Suprapubic skin (tissue), 4 donors: ENCODE measurements at regions not wholly inside any gene's neighbourhood (a gene's known extent, or its start where the extent isn't known, plus 50 kb on each side); places are given as distances from the start of the nearest gene placed in this dataset.

Experiments used
- CTCF ChIP-seq, 2 donors: fragments of 200-600 bp in 1 of 2; fragments of 450-650 bp in 1 of 2; sonication (generic) in 1 of 2; IDR thresholded peaks; one replicate each; pipeline ENCODE4 v1.5.1; 2016 to 2019; ENCODE audit warnings: antibody characterized with exemption in 2 of 2, mild to moderate bottlenecking in 1 of 2, moderate library complexity in 1 of 2
- EP300 ChIP-seq: sonication (generic); formaldehyde crosslinking; IDR thresholded peaks from one replicate; pipeline ENCODE4 v1.6.1; 2017; ENCODE audit warnings: antibody characterized with exemption
- POLR2A ChIP-seq, 2 donors: fragments of 450-650 bp; IDR thresholded peaks; one replicate each; pipeline ENCODE4 v1.6.1; 2017; ENCODE audit warnings: antibody characterized with exemption in 2 of 2, mild to moderate bottlenecking in 2 of 2, moderate library complexity in 2 of 2
- POLR2AphosphoS5 ChIP-seq, 3 donors: sonication (generic); formaldehyde crosslinking; IDR thresholded peaks; one replicate each; pipeline ENCODE4 v1.6.1; 2017; ENCODE audit warnings: antibody characterized with exemption in 3 of 3

- TF ChIP-seq EP300 (no peak), CTCF (IDR thresholded peaks at IDR 0.05) (no peak), POLR2A (IDR thresholded peaks at IDR 0.05) (no peak), POLR2AphosphoS5 (IDR thresholded peaks at IDR 0.05) (no peak)
Observed at GRCh38 chr20:10949930-10950783, 276.4 kb upstream of the JAG1 start.
